Kidney capillary endothelial cell (primary cell): ENCODE measurements at regions not wholly inside any gene's neighbourhood (a gene's known extent, or its start where the extent isn't known, plus 50 kb on each side); places are given as distances from the start of the nearest gene placed in this dataset.
"Not testable (repeated sequence)": the region's sequence is repeated elsewhere in the genome, so short reads cannot be mapped to it uniquely, and the experiment has no call there.

Experiments
- DNase-seq: peaks from one replicate; pipeline ENCODE4 v3.0.0-alpha.2; 2018; ENCODE audit warnings: low spot score

GRCh38 chr1:67482733-67483482 is 52.7 kb upstream of the SERBP1 start:
- no peak for DNase-seq

- no peak for DNase-seq
These were observed 54.3 kb upstream of the SERBP1 start for GRCh38 chr1:67484492-67484891.

- no peak for DNase-seq
These were observed 55.0 kb upstream of the SERBP1 start for GRCh38 chr1:67485046-67485811.

- no peak for DNase-seq
These were observed 59.4 kb upstream of the SERBP1 start for GRCh38 chr1:67489643-67490042.

GRCh38 chr1:67491280-67491679 is 61.1 kb upstream of the SERBP1 start:
- DNase-seq: no peak

GRCh38 chr1:67493148-67493547 is 62.9 kb upstream of the SERBP1 start:
- no peak for DNase-seq

GRCh38 chr1:67495327-67495726 is 65.1 kb upstream of the SERBP1 start:
- no peak for DNase-seq

GRCh38 chr1:67496329-67496728 is 66.1 kb upstream of the SERBP1 start:
- no peak for DNase-seq

GRCh38 chr1:67500413-67500959 is 70.3 kb upstream of the SERBP1 start:
- DNase-seq: peak; percentile 77

- DNase-seq: no peak
These were observed 73.8 kb upstream of the SERBP1 start for GRCh38 chr1:67503974-67504373.

- not testable (repeated sequence) for DNase-seq
These were observed 83.4 kb upstream of the SERBP1 start for GRCh38 chr1:67513392-67514294.

- no peak for DNase-seq
These were observed 84.1 kb upstream of the SERBP1 start for GRCh38 chr1:67514300-67514699.

GRCh38 chr1:67514786-67515185 is 84.6 kb upstream of the SERBP1 start:
- no peak for DNase-seq

GRCh38 chr1:67515324-67516080 is 85.3 kb upstream of the SERBP1 start:
- no peak for DNase-seq

GRCh38 chr1:67517046-67517445 is 86.8 kb upstream of the SERBP1 start:
- DNase-seq: no peak

- DNase-seq: no peak
These were observed 91.8 kb upstream of the SERBP1 start for GRCh38 chr1:67522001-67522441.

- DNase-seq: no peak
These were observed 92.6 kb upstream of the SERBP1 start for GRCh38 chr1:67522793-67523192.

- DNase-seq: no peak
These were observed 94.2 kb upstream of the SERBP1 start for GRCh38 chr1:67524143-67525052.

GRCh38 chr1:67525053-67525760 is 95.0 kb upstream of the SERBP1 start:
- no peak for DNase-seq

GRCh38 chr1:67528141-67528540 is 97.9 kb upstream of the SERBP1 start:
- DNase-seq: no peak
